Adrenal gland (tissue), 9 donors: ENCODE measurements at regions not wholly inside any gene's neighbourhood (a gene's known extent, or its start where the extent isn't known, plus 50 kb on each side); places are given as distances from the start of the nearest gene placed in this dataset.

Experiments
- DNase-seq, 7 donors: peaks; one replicate each; pipeline ENCODE4 v3.0.0-alpha.2; 2019 to 2020
- H3K27ac ChIP-seq, 5 donors: fragments of 200-600 bp; sonication (generic) in 4 of 5; 1 replicate in 3 of 5; 2 replicates in 2 of 5; pipeline versions ENCODE4 v1.5.1 to v1.8.0; 2016 to 2020; ENCODE audit warnings: mild to moderate bottlenecking in 1 of 5
- H3K27me3 ChIP-seq: fragments of 200-600 bp; 2 replicates; pipeline ENCODE4 v1.8.0; 2021
- H3K36me3 ChIP-seq, 2 donors: fragments of 200-600 bp; replicated peaks in 1 of 2; 1 replicate in 1 of 2; 2 replicates in 1 of 2; pipeline versions ENCODE4 v1.5.1 to v1.8.0; 2018 to 2022
- H3K4me1 ChIP-seq, 2 donors: fragments of 200-600 bp; replicated peaks in 1 of 2; 1 replicate in 1 of 2; 2 replicates in 1 of 2; pipeline versions ENCODE4 v1.5.1 to v1.8.0; 2018 to 2021
- H3K4me3 ChIP-seq, 4 donors: fragments of 200-600 bp; sonication (generic) in 3 of 4; one replicate each; pipeline ENCODE4 v1.5.1; 2016 to 2018
- H3K9me3 ChIP-seq, 3 donors: fragments of 200-600 bp; sonication (generic) in 1 of 3; replicated peaks in 1 of 3; 1 replicate in 2 of 3; 2 replicates in 1 of 3; pipeline versions ENCODE4 v1.5.1 to v1.8.0; 2016 to 2021
- CTCF ChIP-seq, 6 experiments: fragments of 450-650 bp in 4 of 6; fragments of 200-600 bp in 2 of 6; sonication (generic) in 1 of 6; IDR thresholded peaks; 1 replicate in 5 of 6; 2 replicates in 1 of 6; pipeline versions ENCODE4 v1.5.1 to v1.8.0; 2016 to 2021; ENCODE audit warnings: antibody characterized with exemption in 6 of 6, mild to moderate bottlenecking in 2 of 6, moderate library complexity in 1 of 6
- POLR2A ChIP-seq, 2 donors: fragments of 450-650 bp; IDR thresholded peaks; one replicate each; pipeline ENCODE4 v1.6.1; 2017; ENCODE audit warnings: antibody characterized with exemption in 2 of 2, mild to moderate bottlenecking in 2 of 2, moderate library complexity in 1 of 2
- WGBS, 4 donors: extraction: QIAGEN DNeasy Blood & Tissue Kit in 2 of 4; methylation state at CpG; one replicate each; pipeline versions ENCODE4 v1.1.5 to v1.1.7; 2013 to 2017; 5-methylcytosine and 5-hydroxymethylcytosine counted together
- intact Hi-C, 2 donors: fragments of 100-400 bp; cut with DNase I; formaldehyde crosslinking; loops; one replicate each; pipeline versions ENCODE4 v1.14.1 to v1.15.0; 2022 to 2023
- donor health status: healthy with polysubstance abuse.
- donor health status: Bipolar disorder and iron deficiency.
- donor health status: DM: yes; HTN: yes; CAD: no.
- donor health status: DM: no; HTN: no; CAD: no.
- donor health status: DM: no; HTN: no; CAD: no.

- Histone ChIP-seq H3K4me1 (no peaks in the 10 kb centered on the region), H3K27ac (no peak overlapping the region), H3K27me3 (no peaks in the 10 kb centered on the region), H3K36me3 (no peaks in the 10 kb centered on the region), H3K9me3 (no peaks in the 10 kb centered on the region), H3K4me3 (no peak overlapping the region)
- TF ChIP-seq CTCF (IDR thresholded peaks at IDR 0.05) (no peak), POLR2A (IDR thresholded peaks at IDR 0.05) (no peak)
- 89 to 99% (median 93%) methylated on average over 8 of the region's 8 CpGs for WGBS, 4 donors
- intact Hi-C loops, result no loop called here
- DNase-seq, result no peak
These were observed 165.2 kb upstream of the PITRM1 start for GRCh38 chr10:3337741-3338140.

GRCh38 chr10:3336673-3337293, 164.2 kb upstream of the PITRM1 start:
- TF ChIP-seq CTCF (IDR thresholded peaks at IDR 0.05) (no peak), POLR2A (IDR thresholded peaks at IDR 0.05) (no peak)
- intact Hi-C loops, result no loop called here
- H3K36me3 ChIP-seq, result no peaks in the 10 kb centered on the region
- H3K4me3 ChIP-seq, result no peak overlapping the region
- H3K27ac ChIP-seq, result no peak overlapping the region
- no peaks in the 10 kb centered on the region for H3K27me3 ChIP-seq
- no peaks in the 10 kb centered on the region for H3K9me3 ChIP-seq
- WGBS, 4 donors, result 87 to 90% (median 89%) methylated on average over 9 of the region's 9 CpGs
- H3K4me1 ChIP-seq, result no peaks in the 10 kb centered on the region
- no peak for DNase-seq

- no peak for TF ChIP-seq CTCF (IDR thresholded peaks at IDR 0.05)
- TF ChIP-seq POLR2A (IDR thresholded peaks at IDR 0.05), result no peak
- intact Hi-C loops, result no loop called here
- H3K4me3 ChIP-seq, result no peak overlapping the region
- H3K4me1 ChIP-seq, result no peaks in the 10 kb centered on the region
- H3K36me3 ChIP-seq, result no peaks in the 10 kb centered on the region
- H3K9me3 ChIP-seq, result no peaks in the 10 kb centered on the region
- DNase-seq, result no peak
- H3K27ac ChIP-seq, result no peak overlapping the region
- H3K27me3 ChIP-seq, result no peaks in the 10 kb centered on the region
- WGBS, 4 donors, result 76 to 84% (median 79%) methylated on average over 10 of the region's 10 CpGs
These were observed 160.8 kb upstream of the PITRM1 start for GRCh38 chr10:3333426-3333825.

- WGBS, 4 donors, result 89 to 94% (median 91%) methylated on average over 23 of the region's 23 CpGs
- TF ChIP-seq CTCF (IDR thresholded peaks at IDR 0.05), result no peak
- no peak for TF ChIP-seq POLR2A (IDR thresholded peaks at IDR 0.05)
These were observed 159.2 kb upstream of the PITRM1 start for GRCh38 chr10:3331690-3332230.

More at GRCh38 chr10:3331690-3332230, 159.2 kb upstream of the PITRM1 start:
- intact Hi-C loops, result no loop called here
- Histone ChIP-seq H3K36me3 (no peaks in the 10 kb centered on the region), H3K4me1 (no peaks in the 10 kb centered on the region), H3K9me3 (no peaks in the 10 kb centered on the region), H3K4me3 (no peak overlapping the region), H3K27me3 (no peaks in the 10 kb centered on the region), H3K27ac (no peak overlapping the region)
- DNase-seq, result no peak
